ENCODE measurements at regions not wholly inside any gene's neighbourhood (a gene's known extent, or its start where the extent isn't known, plus 50 kb on each side); places are given as distances from the start of the nearest gene placed in this dataset.

DNA sequence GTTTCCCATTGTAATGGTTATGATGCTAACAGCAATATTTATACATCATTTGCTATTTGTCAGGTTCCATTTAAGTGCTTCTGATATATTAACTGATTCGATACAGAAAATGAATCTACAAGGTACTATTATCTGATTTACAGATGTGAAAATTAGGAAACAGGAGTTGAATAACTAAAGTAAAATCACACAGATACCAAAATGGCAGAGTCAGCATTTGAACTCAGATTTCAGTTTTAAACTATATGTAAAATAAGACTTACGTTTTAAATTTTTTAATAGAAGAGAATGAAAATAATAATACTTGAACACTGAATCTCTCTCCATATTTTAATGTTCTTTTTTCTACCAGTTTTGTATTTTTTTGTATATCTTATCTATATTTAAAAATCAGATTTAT, 313.2 kb downstream of the MDFIC start:
- H3K27ac ChIP-seq: no peak overlapping the region
- no peaks in the 10 kb centered on the region for H3K27me3 ChIP-seq (ENCODE audit: low read depth)
- intact Hi-C loops (cut with DNase I): no loop called here
- peaks cover 6% of the 10 kb centered on the region for H3K9me3 ChIP-seq
- ATAC-seq (no peak), DNase-seq (no peak)
- H3K36me3 ChIP-seq: no peaks in the 10 kb centered on the region
- no peak for TF ChIP-seq CTCF (IDR thresholded peaks at IDR 0.05)
- no peak overlapping the region for H3K4me3 ChIP-seq
- H3K4me1 ChIP-seq: peaks cover 11% of the 10 kb centered on the region

DNA sequence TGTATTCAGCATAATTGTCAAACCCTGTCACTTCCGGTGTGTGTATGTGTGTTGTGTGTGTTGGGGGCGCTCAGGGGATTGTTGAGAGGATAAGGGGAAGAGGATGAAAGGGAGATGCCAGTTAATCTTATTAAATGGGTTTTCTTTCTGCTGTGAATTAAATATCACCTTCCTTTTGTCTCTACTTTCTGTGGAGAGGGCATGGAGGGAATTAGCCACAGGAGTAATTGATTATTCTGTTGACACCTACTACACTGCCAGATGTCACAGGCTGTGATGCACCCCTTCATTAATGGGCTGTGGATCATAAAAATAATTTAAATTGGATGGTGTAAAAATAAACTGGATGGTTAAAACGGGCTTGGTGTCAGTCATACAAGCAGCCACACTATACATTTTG, 311.9 kb downstream of the MDFIC start:
- TF ChIP-seq CTCF (IDR thresholded peaks at IDR 0.05): no peak
- no peaks in the 10 kb centered on the region for H3K36me3 ChIP-seq
- DNase-seq: no peak
- no peak overlapping the region for H3K27ac ChIP-seq
- no peak for ATAC-seq
- H3K4me3 ChIP-seq: no peak overlapping the region
- intact Hi-C loops (cut with DNase I): no loop called here
- no peaks in the 10 kb centered on the region for H3K27me3 ChIP-seq (ENCODE audit: low read depth)
- H3K9me3 ChIP-seq: peaks cover 6% of the 10 kb centered on the region
- peaks cover 14% of the 10 kb centered on the region for H3K4me1 ChIP-seq

DNA sequence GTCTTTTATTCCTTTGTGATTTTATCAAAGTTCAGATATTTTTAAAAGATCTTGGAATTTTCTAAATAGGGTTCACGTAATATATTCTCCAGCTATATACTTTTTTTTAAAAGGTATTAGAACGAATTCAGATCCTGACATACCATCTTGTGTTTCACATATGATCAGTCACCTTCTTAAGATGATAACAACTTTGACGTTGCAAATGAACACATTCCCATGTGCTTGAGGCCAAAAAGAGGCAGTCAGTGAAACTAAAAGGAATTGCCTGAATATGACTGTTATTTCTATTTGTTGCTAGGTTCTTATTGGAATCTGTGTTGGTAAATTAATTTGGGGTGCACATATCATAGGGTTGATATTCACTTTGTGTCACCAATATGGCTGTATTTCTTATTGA, 310.1 kb downstream of the MDFIC start:
- intact Hi-C loops (cut with DNase I): no loop called here
- no peak overlapping the region for H3K4me3 ChIP-seq
- TF ChIP-seq CTCF (IDR thresholded peaks at IDR 0.05): no peak
- H3K9me3 ChIP-seq: peaks cover 6% of the 10 kb centered on the region
- no peaks in the 10 kb centered on the region for H3K36me3 ChIP-seq
- no peak for ATAC-seq
- peaks cover 14% of the 10 kb centered on the region for H3K4me1 ChIP-seq
- H3K27me3 ChIP-seq (ENCODE audit: low read depth): no peaks in the 10 kb centered on the region
- no peak for DNase-seq
- H3K27ac ChIP-seq: no peak overlapping the region

DNA sequence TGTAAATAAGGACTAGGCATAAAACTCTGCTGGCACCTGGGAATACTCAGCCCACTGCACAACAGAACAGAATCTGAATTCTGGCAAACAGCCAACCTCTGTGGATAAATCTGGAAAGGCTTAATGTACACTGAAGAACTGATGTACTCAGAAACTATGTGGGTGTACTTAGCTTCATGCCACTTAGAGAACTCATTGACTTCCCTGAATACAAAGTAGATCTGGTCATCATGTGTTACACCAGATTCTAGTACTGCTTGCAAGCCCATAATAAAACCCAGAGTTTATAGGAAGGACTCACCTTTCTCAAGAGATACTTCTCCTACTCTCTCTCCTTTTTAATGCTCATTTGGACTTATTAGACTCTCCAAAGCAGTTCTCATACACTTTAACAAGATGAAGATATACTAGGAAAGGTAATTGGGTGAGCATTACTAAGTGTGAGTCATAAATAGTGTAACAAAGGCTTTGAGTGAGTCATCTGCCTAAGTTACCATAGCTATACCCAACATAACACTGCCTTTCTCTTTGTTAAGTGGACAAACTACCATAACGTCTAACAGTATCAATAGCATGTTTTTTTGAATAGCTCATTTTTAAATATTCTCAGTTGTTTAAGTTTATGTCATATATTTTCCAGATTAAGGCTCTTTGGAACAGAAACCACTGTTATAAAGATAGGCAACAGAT, 309.1 kb downstream of the MDFIC start:
- Histone ChIP-seq H3K4me3 (no peak overlapping the region), H3K27ac (no peak overlapping the region), H3K27me3 (ENCODE audit: low read depth) (no peaks in the 10 kb centered on the region), H3K36me3 (no peaks in the 10 kb centered on the region), H3K9me3 (peaks cover 6% of the 10 kb centered on the region), H3K4me1 (peaks cover 14% of the 10 kb centered on the region)
- ATAC-seq (peak; percentile 80 to 90), DNase-seq (no peak)
- intact Hi-C loops (cut with DNase I): no loop called here
- TF ChIP-seq CTCF (IDR thresholded peaks at IDR 0.05): no peak

DNA sequence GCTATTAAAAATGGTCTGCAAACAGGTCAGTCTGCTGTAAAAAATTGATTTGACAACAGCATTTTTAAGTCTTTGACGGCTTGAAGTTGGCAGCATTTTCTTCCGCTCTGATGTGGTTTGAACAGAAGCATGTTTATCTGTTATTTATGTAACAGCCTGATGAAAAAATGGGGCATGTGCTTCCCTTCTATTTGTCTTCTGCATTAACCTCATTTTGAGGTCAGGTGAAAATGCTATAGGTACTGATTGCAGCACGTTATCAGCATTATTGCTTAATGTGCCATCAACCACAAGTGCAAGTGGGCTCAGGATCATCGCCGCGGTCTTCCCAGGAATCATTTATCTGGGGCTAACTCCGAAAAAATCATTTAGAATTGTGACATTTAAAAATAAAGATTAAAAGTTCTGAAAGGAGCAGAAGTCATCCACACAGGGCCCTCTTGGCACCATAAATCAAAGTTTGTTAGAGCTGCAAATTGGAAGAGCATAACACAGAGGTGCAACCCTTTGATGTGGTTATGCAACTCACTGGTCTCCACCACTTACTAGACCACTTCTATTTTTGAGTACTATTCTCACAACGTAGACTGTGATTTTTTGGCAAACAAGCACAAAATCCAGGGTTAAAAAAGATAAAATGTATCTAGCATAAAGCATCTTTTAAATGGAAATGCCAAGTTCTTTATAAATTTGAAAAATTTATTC, 307.7 kb downstream of the MDFIC start:
- ATAC-seq (peak; percentile 69 to 80), DNase-seq (no peak)
- intact Hi-C loops (cut with DNase I): no loop called here

More for the DNA sequence above, 307.7 kb downstream of the MDFIC start:
- H3K36me3 ChIP-seq: no peaks in the 10 kb centered on the region
- no peaks in the 10 kb centered on the region for H3K9me3 ChIP-seq
- no peak overlapping the region for H3K27ac ChIP-seq
- peaks cover 14% of the 10 kb centered on the region for H3K4me1 ChIP-seq
- no peak for TF ChIP-seq CTCF (IDR thresholded peaks at IDR 0.05)
- no peaks in the 10 kb centered on the region for H3K27me3 ChIP-seq (ENCODE audit: low read depth)
- H3K4me3 ChIP-seq: no peak overlapping the region

Measured in lower lobe of right lung (tissue), 2 donors.